Activated naive CD4-positive, alpha-beta T cell treated with Interleukin-2 at 50 U/mL for 16 hours (primary cell): ENCODE measurements at regions not wholly inside any gene's neighbourhood (a gene's known extent, or its start where the extent isn't known, plus 50 kb on each side); places are given as distances from the start of the nearest gene placed in this dataset.
"Not testable (repeated sequence)": the region's sequence is repeated elsewhere in the genome, so short reads cannot be mapped to it uniquely, and the experiment has no call there.

ENCODE experiments used
- DNase-seq: peaks from one replicate; pipeline ENCODE4 v3.0.0-alpha.2; 2020

DNA sequence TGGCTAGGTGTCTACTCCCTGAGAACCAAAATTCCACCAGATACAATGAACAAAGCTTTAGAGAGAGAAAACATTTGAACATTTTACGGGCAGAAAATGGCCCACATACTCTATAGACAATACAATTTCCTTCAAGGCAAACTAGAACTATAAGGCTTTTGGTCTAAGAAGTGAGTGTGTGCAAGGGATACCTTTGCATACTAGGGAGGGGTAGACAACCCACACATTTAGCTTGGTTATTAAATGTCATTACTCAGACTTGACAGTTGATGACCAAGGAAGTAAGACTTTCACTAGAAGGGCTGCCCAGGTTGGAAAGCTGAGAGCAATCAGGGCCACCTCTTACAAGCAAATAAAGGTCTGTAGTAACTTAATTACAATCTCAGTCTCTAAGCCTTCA is 64.0 kb upstream of the PLEKHM1 start:
- DNase-seq: not testable (repeated sequence)

DNA sequence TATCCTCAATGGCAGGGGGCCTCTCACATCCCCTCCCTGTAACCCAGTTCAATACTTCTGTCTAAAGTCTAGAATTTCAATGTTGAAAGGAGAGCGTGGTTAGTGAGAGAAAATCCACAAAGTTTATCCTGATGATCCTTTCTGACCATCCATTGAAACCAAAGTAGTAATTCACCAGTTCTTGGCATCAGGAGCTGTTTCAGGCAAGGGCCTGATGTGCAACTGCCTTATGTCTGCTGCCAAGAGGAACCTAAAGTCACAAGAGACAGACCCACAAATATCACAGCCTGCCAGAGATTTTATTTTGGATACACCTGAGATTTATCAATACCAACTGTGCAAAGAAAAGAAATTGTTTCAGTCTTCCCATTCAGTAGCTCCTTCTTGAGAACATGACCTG is 68.3 kb upstream of the PLEKHM1 start:
- not testable (repeated sequence) for DNase-seq

DNA sequence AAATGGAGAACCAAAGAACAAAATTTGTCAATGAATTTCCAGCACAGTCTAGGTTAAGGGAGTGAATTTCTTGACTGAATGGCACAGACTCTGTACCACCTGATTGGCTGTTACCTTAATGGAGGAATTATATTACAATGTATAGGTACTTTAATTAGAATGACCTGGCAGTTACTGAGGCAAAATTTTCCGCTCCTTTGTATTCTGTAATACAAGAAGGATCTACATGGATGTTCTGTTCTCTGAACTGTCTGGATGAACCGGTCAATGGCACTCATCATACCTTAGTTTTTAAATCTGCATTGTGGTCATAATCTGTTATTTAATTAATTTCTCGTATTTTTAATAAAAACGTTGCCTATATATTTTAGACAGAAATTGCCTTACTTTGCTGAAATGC is 72.3 kb upstream of the PLEKHM1 start:
- not testable (repeated sequence) for DNase-seq

DNA sequence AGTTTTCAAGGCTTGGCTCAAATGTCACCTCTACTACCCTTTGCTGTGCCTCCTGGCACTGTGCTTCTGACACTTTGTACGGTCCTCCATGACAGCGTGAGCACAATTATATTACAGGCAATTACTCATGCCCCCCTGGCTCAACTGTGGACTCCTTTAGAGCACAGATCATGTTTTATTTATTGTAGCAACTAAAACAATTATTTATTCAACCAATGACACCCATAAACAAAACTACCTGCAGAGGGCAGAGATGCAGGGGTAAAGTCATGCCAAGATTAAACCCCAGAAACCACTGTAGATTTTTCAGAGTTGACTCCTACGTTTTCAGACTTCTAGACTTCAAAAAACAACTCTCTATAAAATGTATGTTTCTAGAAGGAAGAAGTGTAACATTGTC is 72.8 kb upstream of the PLEKHM1 start:
- DNase-seq: not testable (repeated sequence)

DNA sequence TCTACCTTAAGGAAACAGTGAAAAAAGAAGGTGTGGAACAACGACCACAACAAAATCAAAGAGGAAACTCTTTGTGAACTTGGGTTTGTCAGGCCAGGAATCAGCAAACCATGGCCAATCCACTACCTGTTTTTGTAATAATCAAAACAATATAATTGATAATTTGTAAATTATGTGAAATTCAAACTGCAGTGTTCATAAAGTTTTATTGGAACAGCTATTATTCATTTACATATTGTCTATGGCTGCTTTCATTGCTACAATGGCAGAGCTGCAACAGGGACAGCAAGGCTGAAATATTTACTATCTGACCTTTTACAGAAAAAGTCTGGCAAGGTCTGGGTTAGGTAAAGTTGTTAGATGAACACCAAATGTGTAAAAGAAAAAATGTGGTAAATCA is 77.8 kb upstream of the PLEKHM1 start:
- DNase-seq: not testable (repeated sequence)

DNA sequence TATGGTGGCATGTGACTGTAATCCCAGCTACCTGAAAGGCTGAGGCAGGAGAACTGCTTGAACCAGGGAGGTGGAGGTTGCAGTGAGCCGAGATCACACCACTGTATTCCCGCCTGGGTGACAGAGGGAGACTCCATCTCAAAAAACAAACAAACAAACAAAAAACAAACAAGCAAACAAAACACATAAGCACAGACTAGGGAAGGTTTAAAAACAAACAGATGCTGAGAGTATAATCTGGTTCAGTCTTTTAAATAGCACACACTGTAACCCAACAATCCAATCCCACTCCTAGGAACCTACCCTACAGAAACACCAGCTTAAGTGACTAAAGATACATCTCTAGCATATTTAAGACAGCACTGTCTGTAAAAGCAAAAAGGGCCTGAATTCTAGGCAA is 82.8 kb upstream of the PLEKHM1 start:
- DNase-seq: not testable (repeated sequence)

DNA sequence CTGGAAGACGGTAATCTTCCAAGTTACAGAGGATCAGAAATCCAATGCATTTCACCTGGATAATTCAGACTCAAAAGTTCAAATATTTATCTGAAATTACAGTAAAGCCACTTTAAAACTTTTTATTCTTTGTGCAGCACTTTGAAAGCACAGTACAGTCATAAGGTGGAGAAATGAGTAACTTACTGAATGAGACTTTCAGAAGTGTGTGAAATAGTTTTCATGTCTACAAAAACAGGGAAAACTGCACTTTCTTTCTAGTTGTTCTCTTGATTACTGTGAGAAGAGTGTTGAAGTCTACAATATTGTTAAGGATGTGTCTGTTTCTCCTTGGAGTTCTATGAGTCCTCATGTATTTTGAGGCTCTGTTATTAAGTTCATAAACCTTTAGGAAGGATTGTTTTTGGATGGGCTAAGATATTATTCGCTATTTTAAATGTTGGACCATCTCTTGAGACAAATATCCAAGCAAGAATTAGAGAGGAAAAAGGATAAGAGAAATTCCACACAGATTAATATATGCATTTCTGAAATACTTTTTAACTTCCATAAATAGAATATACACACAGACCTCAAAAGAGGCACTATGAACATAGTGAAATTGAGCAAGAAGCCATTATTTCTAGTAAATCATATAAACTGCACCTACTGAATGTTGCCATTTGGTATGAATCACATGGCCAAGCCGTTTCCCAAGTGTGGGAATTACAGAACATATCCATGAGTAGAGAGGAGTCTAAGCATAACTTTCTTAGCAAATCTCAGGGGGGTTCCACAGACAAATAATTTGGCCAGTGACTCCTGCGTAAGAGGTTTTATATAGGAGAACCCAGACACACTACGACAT is 83.6 kb upstream of the PLEKHM1 start:
- no peak for DNase-seq

DNA sequence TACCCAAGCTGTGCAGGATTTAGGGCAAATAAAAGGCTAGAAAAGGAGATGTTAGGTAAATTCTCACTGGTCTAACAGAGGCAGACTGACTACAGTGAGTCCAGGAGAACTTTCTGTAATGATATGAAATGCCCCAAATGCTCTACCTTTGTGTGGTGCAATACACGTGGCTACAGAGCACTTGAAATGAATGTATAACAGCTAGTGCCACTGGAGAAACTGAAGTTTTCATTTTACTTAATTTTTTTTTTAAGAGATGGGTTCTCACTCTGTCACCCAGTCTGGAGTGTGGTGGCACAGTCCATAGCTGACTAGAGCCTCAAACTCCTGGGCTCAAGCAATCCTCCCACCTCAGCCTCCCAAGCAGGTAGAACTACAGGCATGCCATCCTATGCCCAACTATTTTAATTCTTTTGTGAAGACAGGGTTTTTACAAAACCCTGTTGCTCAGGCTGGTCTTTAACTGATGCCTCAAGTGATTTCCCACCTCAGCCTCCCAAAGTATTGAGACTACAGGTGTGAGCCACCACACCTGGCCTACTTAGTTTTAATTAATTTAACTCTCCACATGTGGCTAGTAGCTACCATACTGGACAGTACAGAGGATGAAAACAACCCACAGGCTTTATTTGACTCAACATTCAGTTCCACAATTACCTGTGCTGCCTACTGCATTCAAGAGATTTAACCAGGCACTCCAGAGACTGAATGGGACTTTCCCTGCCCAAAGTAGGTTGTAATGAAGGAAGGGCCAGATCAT is 84.8 kb upstream of the PLEKHM1 start:
- DNase-seq: no peak

DNA sequence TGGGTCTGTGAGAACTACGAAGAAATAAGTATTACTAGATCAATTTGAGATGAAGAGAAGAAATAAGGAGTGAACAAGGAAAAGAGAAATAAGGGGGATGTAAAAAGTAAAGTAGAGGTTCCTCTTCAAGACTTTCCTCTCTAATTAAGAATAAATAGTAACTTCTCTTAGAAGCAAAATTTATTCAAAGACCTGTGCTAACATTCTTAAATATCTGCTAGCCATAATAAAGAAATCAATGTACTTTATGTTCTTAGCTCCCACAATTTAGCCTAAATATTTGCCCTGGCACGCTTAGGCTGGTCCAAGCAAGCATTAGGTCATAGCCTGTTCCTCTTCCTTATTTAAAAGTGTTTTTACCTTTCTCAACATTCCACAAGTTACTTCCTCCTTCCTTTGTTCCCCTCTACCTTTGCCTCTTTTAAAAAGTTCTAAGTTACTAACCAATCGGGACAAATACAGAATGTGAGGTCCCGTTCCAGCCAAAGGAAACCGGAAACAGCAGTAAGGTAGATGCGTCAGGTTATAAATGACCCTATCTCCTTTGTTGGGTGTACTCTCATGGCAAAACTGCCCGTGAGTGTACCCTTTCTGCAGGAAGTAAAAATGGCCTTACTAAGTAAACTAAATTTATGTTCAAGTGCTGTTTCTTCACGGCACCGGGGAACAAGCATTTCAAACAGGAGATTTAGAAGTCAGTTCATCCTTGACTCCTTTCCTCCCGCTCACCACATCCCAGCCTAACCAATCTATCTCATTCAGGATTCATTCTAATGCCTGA is 86.2 kb upstream of the PLEKHM1 start:
- not testable (repeated sequence) for DNase-seq

DNA sequence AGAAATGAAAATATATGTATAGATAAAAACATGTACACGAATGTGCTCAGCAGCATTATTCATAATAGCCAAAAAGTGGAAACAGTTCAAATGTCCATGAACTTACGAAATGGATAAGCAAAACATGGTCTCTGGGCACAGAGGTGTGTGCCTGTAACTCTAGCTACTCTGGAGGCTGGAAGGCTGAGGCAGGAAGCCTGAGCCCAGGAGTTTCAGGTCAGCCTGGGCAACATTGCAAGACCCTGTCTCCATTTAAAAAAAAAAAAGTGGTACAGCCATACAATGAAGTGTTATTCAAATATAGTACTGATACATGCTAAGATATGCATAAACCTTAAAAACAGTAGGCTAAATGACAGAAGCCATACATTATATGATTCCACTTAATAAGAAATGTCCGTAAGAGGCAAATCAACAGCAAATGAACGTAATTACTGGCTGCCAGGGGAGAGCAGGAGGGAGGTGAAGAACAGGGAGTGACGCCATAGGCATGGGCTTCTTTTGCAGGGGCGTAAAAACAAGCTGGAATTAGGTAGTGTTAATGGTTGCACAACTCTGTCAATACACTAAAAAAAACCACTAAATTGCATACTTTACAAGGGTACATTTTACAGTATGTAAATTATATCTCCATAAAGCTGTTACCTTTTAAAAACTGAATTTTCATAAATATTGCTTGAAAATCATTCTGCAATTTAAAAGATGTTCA is 87.2 kb upstream of the PLEKHM1 start:
- DNase-seq: no peak

DNA sequence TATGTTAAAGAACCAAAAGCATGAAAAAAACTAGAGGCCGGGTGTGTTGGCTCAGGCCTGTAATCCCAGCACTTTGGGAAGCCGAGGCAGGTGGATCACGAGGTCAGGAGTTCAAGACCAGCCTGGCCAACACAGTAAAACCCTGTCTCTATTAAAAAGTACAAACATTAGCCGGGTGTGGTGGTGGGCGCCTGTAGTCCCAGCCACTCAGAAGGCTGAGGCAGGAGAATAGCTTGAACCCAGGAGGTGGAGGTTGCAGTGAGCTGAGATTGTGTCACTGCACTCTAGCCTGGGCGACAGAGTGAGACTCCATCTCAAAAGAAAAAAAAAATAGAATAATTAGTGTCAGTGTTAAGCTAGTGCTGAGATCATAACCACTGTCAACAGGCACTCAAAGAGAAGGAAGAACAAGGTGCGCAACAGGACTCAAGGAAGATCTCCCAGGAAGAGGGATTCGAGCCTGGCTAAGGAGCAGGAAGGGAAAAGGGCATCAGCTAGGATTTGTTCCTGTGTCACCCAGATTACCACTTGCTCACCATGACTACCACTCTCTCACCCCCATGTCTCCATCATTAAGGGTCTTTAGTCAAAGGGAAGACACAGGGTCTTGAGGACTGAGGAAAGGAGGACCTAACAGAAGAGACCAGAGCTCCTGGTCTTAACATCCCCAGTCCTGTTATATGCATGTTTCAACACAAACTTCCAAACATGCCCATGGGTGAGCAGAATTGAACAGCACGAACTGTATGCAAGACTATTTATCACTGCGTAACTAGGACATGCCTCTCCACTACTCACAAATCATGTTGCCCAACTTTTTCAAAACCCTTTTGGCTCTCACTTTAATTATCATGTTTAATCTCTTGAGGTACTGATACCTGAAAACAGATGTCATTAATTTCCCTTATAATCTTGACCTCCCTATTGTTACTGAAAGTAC is 88.3 kb upstream of the PLEKHM1 start:
- DNase-seq: no peak

DNA sequence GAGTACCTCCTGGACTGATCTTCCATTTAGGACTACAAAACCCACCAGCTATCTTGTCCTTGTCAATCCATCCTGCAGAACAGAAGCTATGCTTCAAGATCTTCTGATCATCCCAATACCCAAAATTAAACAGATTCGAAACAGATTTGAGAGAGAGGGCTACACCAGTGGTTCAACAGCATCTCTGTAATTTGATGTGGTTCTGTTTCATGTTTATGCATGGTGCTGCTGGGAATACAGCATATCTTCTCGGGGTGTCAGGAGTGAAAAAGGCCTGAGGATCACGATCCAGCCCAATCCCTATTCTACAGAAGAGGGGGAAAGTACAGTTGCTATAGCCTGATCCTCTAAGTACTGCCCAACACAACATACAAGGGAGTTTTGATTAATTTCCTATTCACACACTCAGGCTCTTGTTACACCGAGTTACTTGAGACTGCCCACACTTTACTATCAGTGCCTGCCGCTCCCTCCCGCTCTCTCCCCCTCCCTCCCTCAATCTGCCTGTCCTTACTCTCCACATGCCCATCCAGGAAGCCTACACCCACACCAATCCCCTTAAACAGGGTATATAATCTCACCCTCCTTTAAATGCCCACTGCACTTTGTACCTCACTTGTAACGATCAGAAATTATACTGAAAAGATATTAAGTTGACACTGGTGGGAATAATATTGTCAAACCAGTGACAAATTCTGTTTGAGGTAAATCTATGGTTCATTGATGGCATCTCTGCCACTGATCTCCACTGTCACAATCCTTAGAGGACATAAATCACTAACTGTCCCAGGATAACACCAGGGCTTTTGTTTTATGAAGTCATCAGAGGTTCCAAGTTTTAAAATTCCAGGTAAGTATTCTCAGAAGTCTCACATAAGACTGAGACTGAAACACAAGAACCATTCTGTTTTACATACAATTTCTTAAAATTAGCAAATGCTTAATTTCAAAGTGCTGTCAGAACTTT is 89.3 kb upstream of the PLEKHM1 start:
- DNase-seq: no peak

DNA sequence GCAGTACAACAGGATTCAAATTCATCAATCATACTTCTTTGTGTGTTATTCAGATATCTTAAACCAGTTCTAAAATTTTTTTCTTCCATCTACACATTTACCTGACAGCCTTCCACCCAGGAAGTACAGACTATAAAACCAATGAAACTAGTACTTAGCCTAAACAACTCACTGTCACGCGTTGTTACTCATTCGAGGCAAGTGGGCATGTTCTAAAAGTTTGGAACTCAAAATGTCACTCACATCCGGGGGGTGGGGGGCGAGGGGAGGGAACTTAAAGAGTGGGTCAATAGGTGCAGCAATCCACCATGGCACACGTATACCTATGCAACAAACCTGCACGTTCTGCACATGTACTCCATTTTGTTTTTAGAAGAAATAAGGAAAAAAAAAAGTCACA is 90.4 kb upstream of the PLEKHM1 start:
- DNase-seq: no peak

DNA sequence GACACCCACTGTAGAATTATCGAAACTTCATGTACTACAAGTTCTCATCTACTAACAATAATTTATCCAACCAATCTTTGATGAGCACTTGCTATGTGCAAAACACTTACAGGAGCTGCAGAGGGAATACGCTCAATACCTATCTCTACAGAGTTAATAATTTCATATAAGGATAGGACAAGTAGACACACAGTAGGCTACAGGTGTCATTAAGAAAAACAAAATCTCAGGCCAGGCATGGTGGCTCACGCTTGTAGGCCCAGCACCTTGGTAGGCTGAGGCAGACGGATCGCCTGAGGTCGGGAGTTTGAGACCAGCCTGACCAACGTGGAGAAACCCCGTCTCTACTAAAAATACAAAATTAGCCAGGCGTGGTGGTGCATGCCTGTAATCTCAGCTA is 91.3 kb upstream of the PLEKHM1 start:
- DNase-seq: no peak

DNA sequence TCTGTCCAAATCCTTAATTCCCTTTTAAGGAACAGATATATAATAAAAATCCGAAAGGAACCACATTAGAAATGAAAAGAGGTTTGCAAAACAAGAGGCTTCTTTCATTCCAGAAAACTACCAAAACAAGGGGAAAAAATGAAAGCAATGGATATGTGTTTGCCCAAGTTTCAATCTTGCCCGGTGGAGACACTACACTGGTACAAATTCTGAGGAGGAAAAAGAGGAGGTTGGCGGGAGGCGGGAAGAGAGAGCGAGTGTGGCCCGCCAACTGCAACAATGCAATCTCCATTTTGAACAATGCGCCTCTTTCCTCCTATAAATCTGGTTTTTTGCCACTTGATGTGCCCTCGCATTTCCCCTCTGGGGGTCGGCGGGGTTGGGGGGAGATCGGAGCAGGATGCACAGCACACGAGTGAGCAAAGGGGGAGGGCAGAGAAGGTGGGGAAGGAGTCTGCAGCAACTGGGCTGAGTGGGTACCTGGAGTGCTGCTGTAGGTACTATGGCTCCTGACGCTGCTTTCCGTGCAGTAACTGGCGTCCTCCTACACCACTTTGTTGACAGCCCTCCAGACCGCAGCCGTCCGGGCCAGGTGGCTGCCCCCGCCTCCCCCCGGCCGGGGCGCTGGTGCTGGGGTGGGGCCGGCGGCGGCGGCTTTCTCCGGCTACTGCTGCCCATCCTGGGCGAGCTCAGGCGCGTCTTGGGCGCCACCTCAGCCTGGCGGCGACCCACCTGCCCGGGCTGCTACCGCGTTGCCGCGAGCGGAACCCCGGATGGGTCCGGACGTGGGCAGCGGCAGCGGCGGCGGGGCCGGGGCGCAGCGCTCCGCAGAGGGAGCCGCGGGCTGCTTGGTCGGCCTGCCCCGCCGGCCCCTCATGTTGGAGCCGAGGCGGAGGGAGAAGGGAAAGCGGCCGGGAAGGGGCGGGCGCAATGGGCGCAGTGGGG is 93.8 kb upstream of the PLEKHM1 start:
- DNase-seq: peak; percentile 77

DNA sequence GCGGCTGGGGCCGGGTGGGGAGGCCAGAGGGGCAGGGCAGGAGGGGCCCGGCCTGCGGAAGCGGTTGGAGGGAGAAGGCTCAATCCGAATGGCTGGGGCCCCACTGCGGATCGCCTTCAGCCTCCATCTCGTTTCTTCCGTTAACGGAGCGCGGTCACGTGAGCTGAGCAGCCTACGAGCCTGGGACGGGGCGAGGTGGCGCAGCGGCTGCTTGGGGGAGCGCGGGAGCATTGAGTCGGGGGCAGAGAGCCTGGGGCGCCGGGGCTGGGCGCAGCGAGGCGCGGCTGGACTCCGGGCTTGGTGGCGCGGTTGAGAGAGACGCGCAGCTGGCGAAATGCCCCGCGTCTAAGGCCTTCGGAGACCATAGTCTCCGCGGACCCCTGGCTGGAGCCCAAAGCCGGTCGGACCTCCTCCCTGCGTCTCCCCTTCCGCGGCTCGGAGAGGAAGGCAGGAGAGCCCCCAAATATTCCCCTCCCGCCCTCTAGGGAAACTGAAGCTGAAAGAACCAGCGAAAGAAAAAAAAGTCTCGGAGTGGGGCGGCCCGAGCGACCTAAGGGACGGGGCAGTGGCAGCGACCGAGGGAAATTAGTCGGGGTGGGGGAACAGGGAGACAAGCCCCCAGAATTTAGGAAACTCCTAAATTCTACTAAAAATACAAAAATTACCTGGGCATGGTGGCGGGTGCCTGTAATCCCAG is 94.7 kb upstream of the PLEKHM1 start:
- peak; percentile 89 for DNase-seq

DNA sequence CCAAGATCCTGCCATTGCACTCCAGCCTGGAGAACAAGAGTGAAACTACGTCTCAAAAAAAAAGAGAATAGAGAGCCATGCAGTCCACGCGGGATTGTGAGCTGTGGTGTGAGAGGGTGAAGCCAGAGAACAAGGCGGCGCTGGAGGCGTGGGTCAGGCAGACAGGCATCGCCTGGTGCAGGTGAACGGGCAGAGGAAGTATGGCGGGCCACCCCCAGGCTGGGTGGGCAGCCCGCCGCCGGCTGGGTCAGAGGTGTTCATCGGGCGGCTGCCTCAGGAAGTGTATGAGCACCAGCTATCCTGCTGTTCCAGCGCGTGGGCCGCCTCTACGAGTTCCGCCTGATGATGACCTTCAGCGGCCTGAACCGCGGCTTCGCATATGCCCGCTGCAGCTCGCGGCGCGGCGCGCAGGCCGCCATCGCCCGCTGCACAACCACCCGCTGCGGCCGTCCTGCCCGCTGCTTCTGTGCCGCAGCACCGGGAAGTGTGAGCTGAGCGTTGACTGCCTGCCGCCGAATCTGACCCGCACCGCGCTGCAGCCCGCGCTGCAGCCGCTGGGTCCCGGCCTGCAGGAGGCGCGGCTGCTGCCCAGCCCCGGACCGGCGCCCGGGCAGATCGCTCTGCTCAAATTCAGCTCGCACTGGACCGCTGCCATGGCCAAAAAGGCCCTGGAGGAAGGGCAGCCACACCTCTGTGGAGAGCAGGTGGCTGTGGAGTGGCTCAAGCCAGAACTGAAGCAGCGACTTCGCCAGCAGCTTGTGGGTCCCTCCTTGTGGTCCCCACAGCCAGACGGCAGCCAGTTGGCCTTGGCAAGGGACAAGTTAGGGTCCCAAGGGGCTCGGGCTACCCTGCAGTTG is 95.5 kb upstream of the PLEKHM1 start:
- DNase-seq: peak; percentile 41

DNA sequence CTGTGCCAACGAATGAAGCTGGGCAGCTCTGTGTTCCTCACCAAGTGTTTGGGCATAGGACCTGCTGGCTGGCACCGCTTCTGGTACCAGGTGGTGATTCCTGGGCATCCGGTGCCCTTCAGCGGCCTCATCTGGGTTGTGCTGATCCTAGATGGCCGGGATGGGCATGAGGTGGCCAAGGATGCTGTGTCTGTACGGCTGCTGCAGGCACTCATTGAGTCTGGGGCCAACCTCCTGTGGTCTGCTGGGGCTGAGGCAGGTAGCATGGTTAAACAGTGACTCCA is 96.1 kb upstream of the PLEKHM1 start:
- not testable (repeated sequence) for DNase-seq
